ENCODE measurements at regions not wholly inside any gene's neighbourhood (a gene's known extent, or its start where the extent isn't known, plus 50 kb on each side); places are given as distances from the start of the nearest gene placed in this dataset.
"Not testable (repeated sequence)": the region's sequence is repeated elsewhere in the genome, so short reads cannot be mapped to it uniquely, and the experiment has no call there.

- no peak overlapping the region for H3K27ac Mint-ChIP-seq
- H3K36me3 Mint-ChIP-seq: no peaks in the 10 kb centered on the region
- no peak overlapping the region for H3K4me3 Mint-ChIP-seq
- no peak for ATAC-seq (ENCODE audit: low read depth)
- H3K27me3 Mint-ChIP-seq: no peaks in the 10 kb centered on the region
- H3K9me3 Mint-ChIP-seq: peaks cover 1% of the 10 kb centered on the region
- no peak for DNase-seq (ENCODE audit: low spot score in 2 of 2)
- no peaks in the 10 kb centered on the region for H3K4me1 Mint-ChIP-seq
Measured at GRCh38 chr17:71511266-71511995, 609.4 kb upstream of the SOX9 start.

- H3K4me3 Mint-ChIP-seq; DNase-seq (ENCODE audit: low spot score in 2 of 2); H3K9me3 Mint-ChIP-seq; H3K27me3 Mint-ChIP-seq; H3K4me1 Mint-ChIP-seq; H3K27ac Mint-ChIP-seq; ATAC-seq (ENCODE audit: low read depth); H3K36me3 Mint-ChIP-seq: not testable (repeated sequence)
Measured at GRCh38 chr17:71513725-71514124, 607.1 kb upstream of the SOX9 start.

- Mint-ChIP-seq H3K36me3 (no peaks in the 10 kb centered on the region), H3K27ac (no peak overlapping the region), H3K4me3 (no peak overlapping the region), H3K27me3 (no peaks in the 10 kb centered on the region), H3K9me3 (peaks cover 4% of the 10 kb centered on the region), H3K4me1 (no peaks in the 10 kb centered on the region)
- ATAC-seq (ENCODE audit: low read depth): no peak
- no peak for DNase-seq (ENCODE audit: low spot score in 2 of 2)
Measured at GRCh38 chr17:71516149-71516548, 604.7 kb upstream of the SOX9 start.

- no peaks in the 10 kb centered on the region for H3K36me3 Mint-ChIP-seq
- no peak overlapping the region for H3K4me3 Mint-ChIP-seq
- no peak for ATAC-seq (ENCODE audit: low read depth)
- H3K27me3 Mint-ChIP-seq: no peaks in the 10 kb centered on the region
- H3K4me1 Mint-ChIP-seq: no peaks in the 10 kb centered on the region
- peaks cover 5% of the 10 kb centered on the region for H3K9me3 Mint-ChIP-seq
- no peak overlapping the region for H3K27ac Mint-ChIP-seq
- no peak for DNase-seq (ENCODE audit: low spot score in 2 of 2)
Measured at GRCh38 chr17:71519285-71519684, 601.5 kb upstream of the SOX9 start.

- no peaks in the 10 kb centered on the region for H3K4me1 Mint-ChIP-seq
- DNase-seq (ENCODE audit: low spot score in 2 of 2) (no peak), ATAC-seq (ENCODE audit: low read depth) (no peak)
- no peak overlapping the region for H3K27ac Mint-ChIP-seq
- H3K36me3 Mint-ChIP-seq: no peaks in the 10 kb centered on the region
- no peaks in the 10 kb centered on the region for H3K27me3 Mint-ChIP-seq
- H3K9me3 Mint-ChIP-seq: peaks cover 8% of the 10 kb centered on the region
- H3K4me3 Mint-ChIP-seq: no peak overlapping the region
Measured at GRCh38 chr17:71521724-71522123, 599.1 kb upstream of the SOX9 start.

- no peaks in the 10 kb centered on the region for H3K4me1 Mint-ChIP-seq
- no peak overlapping the region for H3K4me3 Mint-ChIP-seq
- no peak overlapping the region for H3K27ac Mint-ChIP-seq
- ATAC-seq (ENCODE audit: low read depth) (no peak), DNase-seq (ENCODE audit: low spot score in 2 of 2) (no peak)
- peaks cover 8% of the 10 kb centered on the region for H3K9me3 Mint-ChIP-seq
- no peaks in the 10 kb centered on the region for H3K36me3 Mint-ChIP-seq
- H3K27me3 Mint-ChIP-seq: no peaks in the 10 kb centered on the region
Measured at GRCh38 chr17:71522383-71522782, 598.4 kb upstream of the SOX9 start.

DNA sequence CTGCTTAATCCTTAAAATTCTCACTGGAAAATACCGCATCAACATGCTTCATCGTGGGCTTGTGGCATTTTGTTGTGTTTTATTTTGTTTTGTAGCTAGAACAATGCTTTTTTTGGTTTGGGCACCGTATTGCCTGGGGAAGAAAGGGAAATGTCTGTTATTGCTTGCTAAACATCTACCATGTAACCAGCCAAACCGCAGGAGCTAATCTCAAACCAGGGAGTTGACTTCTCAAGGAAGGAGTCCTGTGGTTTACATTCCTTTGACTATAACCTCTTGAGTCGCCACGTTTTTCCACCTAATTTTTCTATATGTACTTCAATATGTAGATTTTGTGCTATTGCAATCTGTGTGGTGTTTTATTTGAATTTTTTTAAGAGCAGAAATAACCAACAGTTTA is 593.5 kb upstream of the SOX9 start:
- no peak overlapping the region for H3K4me3 Mint-ChIP-seq
- H3K36me3 Mint-ChIP-seq: no peaks in the 10 kb centered on the region
- no peaks in the 10 kb centered on the region for H3K4me1 Mint-ChIP-seq
- ATAC-seq (ENCODE audit: low read depth) (no peak), DNase-seq (ENCODE audit: low spot score in 2 of 2) (no peak)
- H3K27me3 Mint-ChIP-seq: no peaks in the 10 kb centered on the region
- peaks cover 8% of the 10 kb centered on the region for H3K9me3 Mint-ChIP-seq
- no peak overlapping the region for H3K27ac Mint-ChIP-seq

GRCh38 chr17:71528210-71528609 is 592.6 kb upstream of the SOX9 start:
- H3K9me3 Mint-ChIP-seq: peaks cover 11% of the 10 kb centered on the region
- H3K4me3 Mint-ChIP-seq: no peak overlapping the region
- no peak overlapping the region for H3K27ac Mint-ChIP-seq
- no peaks in the 10 kb centered on the region for H3K4me1 Mint-ChIP-seq
- H3K36me3 Mint-ChIP-seq: no peaks in the 10 kb centered on the region
- no peaks in the 10 kb centered on the region for H3K27me3 Mint-ChIP-seq
- DNase-seq (ENCODE audit: low spot score in 2 of 2) (no peak), ATAC-seq (ENCODE audit: low read depth) (no peak)

DNA sequence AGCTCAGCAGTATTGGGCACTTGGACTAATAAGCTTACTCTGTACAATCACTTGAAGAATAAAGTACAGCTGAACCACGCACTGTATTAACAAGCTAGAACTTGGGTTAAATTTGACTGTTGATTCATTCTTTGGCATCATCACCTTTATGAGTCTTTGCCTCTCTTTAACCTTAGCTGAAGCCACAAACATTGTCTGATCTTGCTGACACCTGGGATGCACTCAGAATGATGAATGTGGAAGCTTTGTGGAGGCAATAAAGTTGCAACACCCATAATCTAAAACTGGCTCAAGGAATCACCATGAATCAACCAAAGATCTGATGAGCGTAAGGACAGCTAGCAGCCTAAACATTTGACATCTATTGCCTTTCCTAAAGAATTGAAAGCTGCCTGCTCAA is 590.6 kb upstream of the SOX9 start:
- no peaks in the 10 kb centered on the region for H3K36me3 Mint-ChIP-seq
- no peaks in the 10 kb centered on the region for H3K4me1 Mint-ChIP-seq
- ATAC-seq (ENCODE audit: low read depth): no peak
- no peak overlapping the region for H3K27ac Mint-ChIP-seq
- H3K9me3 Mint-ChIP-seq: peaks cover 9% of the 10 kb centered on the region
- H3K4me3 Mint-ChIP-seq: no peak overlapping the region
- no peaks in the 10 kb centered on the region for H3K27me3 Mint-ChIP-seq
- DNase-seq (ENCODE audit: low spot score in 2 of 2): no peak

DNA sequence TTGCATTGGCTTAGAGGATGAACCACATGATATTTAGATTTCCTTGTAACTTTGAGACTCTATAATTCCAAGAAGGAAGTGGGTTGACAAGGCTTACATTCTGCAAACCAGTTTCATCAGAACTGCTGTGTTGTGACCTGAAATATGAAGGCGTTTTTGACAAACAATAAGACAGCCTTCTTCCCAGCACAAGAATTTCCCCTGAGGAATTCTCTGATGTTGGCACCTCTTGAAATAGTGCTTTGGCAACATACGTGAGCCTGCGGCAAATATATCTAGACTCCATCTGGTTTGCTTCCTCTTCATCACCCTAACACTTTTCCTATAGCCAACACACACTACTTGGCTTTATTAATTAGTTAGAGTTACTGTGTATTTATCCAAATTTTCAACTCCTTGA is 585.5 kb upstream of the SOX9 start:
- Mint-ChIP-seq H3K27me3 (no peaks in the 10 kb centered on the region), H3K4me1 (no peaks in the 10 kb centered on the region), H3K4me3 (no peak overlapping the region), H3K36me3 (no peaks in the 10 kb centered on the region), H3K27ac (no peak overlapping the region), H3K9me3 (peaks cover 4% of the 10 kb centered on the region)
- DNase-seq (ENCODE audit: low spot score in 2 of 2): no peak
- ATAC-seq (ENCODE audit: low read depth): no peak

DNA sequence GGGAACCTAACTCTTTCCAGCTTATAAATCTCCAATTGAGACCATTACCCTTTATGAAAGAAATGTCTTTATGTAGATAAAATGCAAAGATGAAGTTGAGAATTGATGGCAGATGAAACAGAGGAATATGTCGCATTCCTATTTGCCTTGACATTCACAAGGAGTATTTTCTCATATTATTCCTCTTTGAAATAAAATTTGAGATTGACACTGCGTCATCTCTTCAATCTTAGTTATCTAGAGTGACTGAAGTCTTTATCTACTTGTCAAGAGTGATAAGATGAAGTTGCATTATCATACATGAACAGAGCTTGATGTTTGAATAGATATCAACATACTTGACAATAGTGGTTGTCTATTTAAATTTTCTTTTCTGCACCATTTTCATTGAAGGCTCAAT is 574.4 kb upstream of the SOX9 start:
- Mint-ChIP-seq H3K9me3 (peaks cover 5% of the 10 kb centered on the region), H3K27me3 (no peaks in the 10 kb centered on the region), H3K4me1 (no peaks in the 10 kb centered on the region), H3K27ac (no peak overlapping the region), H3K4me3 (no peak overlapping the region), H3K36me3 (no peaks in the 10 kb centered on the region)
- no peak for DNase-seq (ENCODE audit: low spot score in 2 of 2)
- no peak for ATAC-seq (ENCODE audit: low read depth)

- H3K9me3 Mint-ChIP-seq: peaks cover 5% of the 10 kb centered on the region
- ATAC-seq (ENCODE audit: low read depth) (no peak), DNase-seq (ENCODE audit: low spot score in 2 of 2) (no peak)
- H3K27me3 Mint-ChIP-seq: no peaks in the 10 kb centered on the region
- no peaks in the 10 kb centered on the region for H3K36me3 Mint-ChIP-seq
- no peak overlapping the region for H3K27ac Mint-ChIP-seq
- no peak overlapping the region for H3K4me3 Mint-ChIP-seq
- no peaks in the 10 kb centered on the region for H3K4me1 Mint-ChIP-seq
Measured at GRCh38 chr17:71547904-71548303, 572.9 kb upstream of the SOX9 start.

GRCh38 chr17:71548540-71549190 is 572.2 kb upstream of the SOX9 start:
- DNase-seq (ENCODE audit: low spot score in 2 of 2): no peak
- no peak overlapping the region for H3K27ac Mint-ChIP-seq
- no peak overlapping the region for H3K4me3 Mint-ChIP-seq
- no peak for ATAC-seq (ENCODE audit: low read depth)
- no peaks in the 10 kb centered on the region for H3K36me3 Mint-ChIP-seq
- H3K4me1 Mint-ChIP-seq: no peaks in the 10 kb centered on the region
- no peaks in the 10 kb centered on the region for H3K27me3 Mint-ChIP-seq
- H3K9me3 Mint-ChIP-seq: peaks cover 5% of the 10 kb centered on the region

- H3K36me3 Mint-ChIP-seq: no peaks in the 10 kb centered on the region
- no peak for ATAC-seq (ENCODE audit: low read depth)
- H3K27ac Mint-ChIP-seq: no peak overlapping the region
- H3K9me3 Mint-ChIP-seq: peaks cover 5% of the 10 kb centered on the region
- DNase-seq (ENCODE audit: low spot score in 2 of 2): no peak
- no peaks in the 10 kb centered on the region for H3K27me3 Mint-ChIP-seq
- H3K4me1 Mint-ChIP-seq: no peaks in the 10 kb centered on the region
- no peak overlapping the region for H3K4me3 Mint-ChIP-seq
Measured at GRCh38 chr17:71550675-71551074, 570.1 kb upstream of the SOX9 start.

- Mint-ChIP-seq H3K9me3 (peaks cover 8% of the 10 kb centered on the region), H3K4me1 (no peaks in the 10 kb centered on the region), H3K27me3 (no peaks in the 10 kb centered on the region), H3K4me3 (no peak overlapping the region), H3K27ac (no peak overlapping the region), H3K36me3 (no peaks in the 10 kb centered on the region)
- ATAC-seq (ENCODE audit: low read depth) (no peak), DNase-seq (ENCODE audit: low spot score in 2 of 2) (no peak)
Measured at GRCh38 chr17:71553381-71553780, 567.4 kb upstream of the SOX9 start.

All from memory B cell (primary cell).